Right ventricle myocardium inferior (tissue), 1 donor: ENCODE measurements at regions not wholly inside any gene's neighbourhood (a gene's known extent, or its start where the extent isn't known, plus 50 kb on each side); places are given as distances from the start of the nearest gene placed in this dataset.

Experiments
- ATAC-seq: fragments of 200-7000 bp; cut with Tn5 transposase; one replicate; pipeline ENCODE4 v1.9.1; 2020; ENCODE audit warnings: mild to moderate bottlenecking, moderate library complexity
- DNase-seq: peaks from one replicate; pipeline ENCODE4 v3.0.0; 2021; ENCODE audit errors: missing footprints
- intact Hi-C: fragments of 100-400 bp; cut with DNase I; formaldehyde crosslinking; loops from one replicate; pipeline ENCODE4 v1.11.0; 2022
- donor health status: DM: no; HTN: yes; CAD: no; lungs with severe emphysema.

DNA sequence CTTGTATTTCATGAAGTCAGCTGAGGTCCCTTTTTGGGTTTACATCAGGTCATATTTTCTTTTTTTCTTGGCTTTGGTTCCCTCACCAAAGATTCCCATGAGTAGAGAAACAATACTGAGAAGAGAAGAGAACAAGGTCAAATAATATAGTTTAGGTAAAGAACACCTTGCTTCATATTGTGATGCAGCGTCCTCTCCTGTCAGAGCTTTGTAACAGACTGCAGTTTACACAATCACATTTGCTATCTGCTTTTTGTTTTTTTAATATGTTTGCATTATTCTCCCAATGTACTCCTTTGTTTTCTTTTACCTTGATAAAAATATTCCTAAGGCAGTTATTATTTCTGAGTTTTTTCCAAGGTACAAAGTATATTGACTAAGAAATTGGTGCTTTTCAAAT, 283.2 kb downstream of the SHOX2 start:
- ATAC-seq: no peak
- intact Hi-C loops: no loop called here
- DNase-seq: no peak

DNA sequence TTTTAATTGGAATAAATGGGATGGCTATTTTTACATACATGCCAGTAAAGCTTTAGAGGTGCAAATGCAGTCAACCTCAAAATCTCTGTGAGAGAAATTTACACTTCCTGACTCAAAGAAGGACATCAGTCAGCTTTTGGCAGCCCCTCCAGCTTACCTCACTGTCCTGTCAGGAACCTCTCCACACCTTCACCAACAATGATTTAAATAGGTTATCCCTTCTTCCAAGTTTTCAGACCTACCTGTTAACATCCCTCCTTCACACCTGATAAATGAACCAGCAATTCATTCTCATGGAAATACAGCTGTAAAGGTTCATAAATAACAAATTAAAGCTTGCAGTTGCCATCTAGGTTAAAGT, 286.1 kb downstream of the SHOX2 start:
- DNase-seq (no peak), ATAC-seq (no peak)
- intact Hi-C loops: no loop called here

DNA sequence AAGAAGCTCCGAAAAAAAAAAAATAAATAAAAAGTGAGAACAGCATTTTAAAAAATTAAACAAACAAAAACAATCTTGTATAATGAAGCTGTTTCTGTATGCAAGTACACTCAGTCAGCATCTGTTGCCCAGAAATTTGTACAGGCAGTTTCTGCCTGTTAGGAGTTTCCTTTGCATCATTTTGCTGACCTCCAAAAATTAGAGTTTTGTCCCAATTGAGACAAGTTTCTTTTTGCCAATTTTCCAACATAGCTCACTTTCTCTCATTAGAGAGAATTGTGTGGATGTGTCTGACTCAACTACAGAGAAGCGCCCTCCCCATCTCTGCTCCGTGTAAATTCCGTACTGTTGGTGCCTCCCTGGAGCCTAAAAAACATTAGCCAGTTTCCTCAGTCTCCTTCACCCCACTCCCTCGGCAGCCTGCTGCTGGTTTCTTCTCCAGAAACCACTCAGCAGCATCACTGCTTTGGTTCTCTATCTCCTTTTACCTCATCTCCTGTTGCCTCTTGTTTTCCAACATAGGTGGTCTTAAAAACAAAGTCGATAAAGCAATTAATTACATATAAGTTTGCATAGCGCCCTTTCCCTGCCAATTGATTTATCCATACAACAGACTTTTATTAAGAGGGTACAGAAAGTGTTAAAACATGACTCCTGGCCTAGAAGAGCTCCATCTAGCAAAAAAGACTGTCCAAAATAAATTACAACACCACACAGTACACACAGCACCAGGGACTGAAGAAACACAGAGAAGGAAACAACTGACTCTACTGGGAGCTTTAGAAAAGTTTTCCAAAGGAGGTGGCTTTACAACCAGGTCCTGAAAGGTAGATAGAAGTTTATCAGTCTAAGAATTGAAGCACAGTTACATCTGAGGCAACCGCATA, 286.7 kb downstream of the SHOX2 start:
- ATAC-seq (peak; percentile 46), DNase-seq (no peak)
- intact Hi-C loops: no loop called here

DNA sequence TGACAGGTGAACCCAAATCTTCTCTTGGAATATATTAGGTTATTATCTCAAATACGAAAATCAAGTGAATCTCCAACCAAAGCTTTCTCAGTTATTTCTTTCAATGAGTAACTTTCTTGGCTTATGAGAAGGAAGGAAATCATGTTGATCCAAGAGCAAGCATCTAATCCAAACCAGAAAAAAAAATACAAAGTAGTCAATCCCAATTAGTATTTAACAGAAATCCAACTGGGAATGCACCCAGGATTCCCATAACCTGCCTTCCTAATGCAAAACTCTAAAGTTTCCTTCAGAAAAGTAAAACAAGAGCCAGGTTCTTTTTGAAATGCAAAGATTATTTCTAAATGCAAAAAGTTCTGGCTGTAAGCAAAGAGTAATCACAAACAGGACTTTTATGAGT, 289.3 kb downstream of the SHOX2 start:
- intact Hi-C loops: no loop called here
- no peak for ATAC-seq

GRCh38 chr3:157816296-157816695, 289.9 kb downstream of the SHOX2 start:
- intact Hi-C loops: no loop called here
- ATAC-seq (no peak), DNase-seq (no peak)

More for the DNA sequence above, 289.3 kb downstream of the SHOX2 start:
- no peak for DNase-seq

- intact Hi-C loops: no loop called here
- ATAC-seq (no peak), DNase-seq (no peak)
These were observed 290.5 kb downstream of the SHOX2 start for GRCh38 chr3:157815739-157816138.

GRCh38 chr3:157810924-157811718, 295.1 kb downstream of the SHOX2 start:
- no peak for ATAC-seq
- intact Hi-C loops: no loop called here
- no peak for DNase-seq

DNA sequence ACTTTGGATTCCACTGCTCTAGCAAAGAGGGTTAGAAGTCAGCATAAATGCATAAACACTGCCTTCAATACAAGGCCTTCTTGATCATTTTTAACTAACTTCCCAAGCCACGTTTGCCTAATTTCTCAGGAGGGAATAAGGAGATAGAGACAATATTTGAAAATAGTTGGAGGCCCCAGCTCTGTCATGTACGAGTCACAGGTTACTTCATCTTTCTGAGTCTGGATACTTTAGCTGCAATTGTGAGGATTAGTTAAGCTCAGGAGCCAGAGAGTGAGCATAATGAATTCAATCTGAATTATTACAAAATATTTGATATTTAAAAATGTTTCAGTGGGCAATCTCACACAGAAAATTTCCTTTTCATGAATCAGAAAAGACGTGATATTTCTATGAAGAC, 298.9 kb downstream of the SHOX2 start:
- DNase-seq (no peak), ATAC-seq (no peak)
- intact Hi-C loops: no loop called here

DNA sequence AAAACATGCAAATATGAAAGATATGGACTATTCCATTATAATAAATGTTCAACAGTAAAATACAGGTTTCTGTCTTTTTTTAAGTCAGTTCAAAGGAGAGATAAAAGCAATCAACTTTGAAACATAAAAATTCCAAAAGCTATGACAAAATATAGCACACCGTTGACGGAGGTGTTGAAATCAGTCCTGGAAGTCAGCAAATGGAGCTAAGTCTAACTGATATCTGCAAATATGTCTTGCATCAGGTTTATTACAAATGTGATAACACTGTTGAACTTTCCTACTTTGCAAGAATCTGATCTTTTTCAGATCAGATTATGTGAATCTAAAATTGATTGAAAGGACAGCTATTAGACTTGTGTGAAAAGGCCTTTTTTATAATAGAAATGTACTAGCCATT, 300.7 kb downstream of the SHOX2 start:
- DNase-seq (no peak), ATAC-seq (no peak)
- intact Hi-C loops: no loop called here

GRCh38 chr3:157794771-157795170, 291.6 kb upstream of the VEPH1 start:
- DNase-seq (no peak), ATAC-seq (no peak)
- intact Hi-C loops: no loop called here

DNA sequence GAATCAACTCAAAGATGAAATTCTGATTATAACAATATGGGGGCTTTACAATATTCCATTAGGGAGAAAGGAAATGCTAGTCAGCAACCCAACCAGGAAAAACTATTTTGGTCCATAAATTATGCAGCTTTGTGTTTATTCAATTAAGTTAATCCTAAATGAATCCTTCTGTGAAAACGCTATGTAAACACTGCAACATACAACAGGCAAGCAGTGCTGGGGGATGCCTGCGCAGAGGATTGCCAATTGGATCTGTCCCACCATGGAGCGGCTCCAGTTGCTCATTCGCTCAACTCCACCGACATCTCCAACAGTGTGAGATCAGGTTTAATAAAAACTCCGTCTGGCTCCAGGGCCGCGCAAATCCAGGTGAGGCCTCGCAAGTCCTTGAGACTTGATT, 290.5 kb upstream of the VEPH1 start:
- ATAC-seq: no peak
- no peak for DNase-seq
- intact Hi-C loops: no loop called here

DNA sequence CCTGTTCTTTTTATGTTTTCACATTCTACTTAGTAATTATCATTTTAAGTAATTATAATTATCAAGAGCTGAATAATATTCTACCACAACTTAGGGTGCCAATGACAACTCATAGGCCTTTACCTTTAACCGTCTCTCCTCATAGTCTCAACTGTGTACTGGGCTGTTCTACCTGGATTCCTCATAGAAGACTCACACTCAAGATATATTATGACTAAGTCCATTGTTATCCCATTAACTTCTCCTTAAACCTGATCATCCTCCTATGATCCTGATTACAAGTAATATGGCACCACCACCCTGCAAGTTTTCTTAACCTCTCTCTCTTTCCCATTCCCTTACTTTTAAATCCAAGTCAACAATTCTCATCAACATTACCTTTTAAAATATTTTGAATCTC, 285.9 kb upstream of the VEPH1 start:
- ATAC-seq (no peak), DNase-seq (no peak)
- intact Hi-C loops: no loop called here

- no peak for ATAC-seq
- DNase-seq: no peak
- intact Hi-C loops: no loop called here
These were observed 283.4 kb upstream of the VEPH1 start for GRCh38 chr3:157786618-157787017.

DNA sequence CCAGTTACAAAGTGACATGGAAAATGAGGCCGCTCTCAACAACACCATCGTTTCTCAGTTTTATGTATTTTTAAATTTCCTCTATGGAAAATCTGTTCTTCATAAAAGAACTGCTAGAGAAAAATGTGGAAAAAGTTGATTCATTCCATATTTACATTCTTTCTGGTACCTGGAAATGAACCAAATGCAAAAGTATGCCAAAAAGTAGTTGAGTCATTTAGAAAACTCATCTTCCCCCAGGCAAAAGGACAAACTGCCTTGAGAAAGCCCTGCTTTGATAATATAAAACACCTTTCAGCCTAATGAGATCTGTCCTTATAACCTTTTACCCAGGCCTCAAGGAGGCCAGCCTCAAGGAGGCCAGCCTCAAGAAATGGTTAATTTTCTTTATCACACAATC, 283.0 kb upstream of the VEPH1 start:
- no peak for ATAC-seq
- DNase-seq: no peak
- intact Hi-C loops: no loop called here

- ATAC-seq: no peak
- no peak for DNase-seq
- intact Hi-C loops: no loop called here
These were observed 282.0 kb upstream of the VEPH1 start for GRCh38 chr3:157785102-157785826.

DNA sequence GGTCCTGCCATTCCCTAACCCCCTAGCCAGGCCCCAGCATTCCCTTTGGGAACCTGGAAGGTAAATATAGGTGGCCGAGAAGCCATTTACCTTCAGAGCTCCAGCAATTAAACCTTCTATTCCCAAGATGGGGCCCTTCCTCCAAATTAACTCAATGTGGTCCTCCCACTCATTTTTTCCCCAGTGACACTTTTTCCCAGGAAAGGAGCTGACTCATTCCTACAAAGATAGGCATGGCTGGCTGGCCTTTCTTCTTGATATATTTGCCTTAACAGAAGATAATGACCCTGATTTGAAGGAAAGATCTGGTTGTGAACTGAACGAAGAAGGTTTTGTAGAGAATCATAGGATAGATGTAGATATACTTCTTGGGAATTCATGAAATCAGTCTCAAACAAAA, 279.0 kb upstream of the VEPH1 start:
- DNase-seq: no peak
- intact Hi-C loops: no loop called here
- no peak for ATAC-seq

- ATAC-seq (no peak), DNase-seq (no peak)
- intact Hi-C loops: no loop called here
These were observed 273.6 kb upstream of the VEPH1 start for GRCh38 chr3:157776861-157777260.

GRCh38 chr3:157775446-157775845, 272.2 kb upstream of the VEPH1 start:
- DNase-seq: no peak
- no peak for ATAC-seq
- intact Hi-C loops: no loop called here

DNA sequence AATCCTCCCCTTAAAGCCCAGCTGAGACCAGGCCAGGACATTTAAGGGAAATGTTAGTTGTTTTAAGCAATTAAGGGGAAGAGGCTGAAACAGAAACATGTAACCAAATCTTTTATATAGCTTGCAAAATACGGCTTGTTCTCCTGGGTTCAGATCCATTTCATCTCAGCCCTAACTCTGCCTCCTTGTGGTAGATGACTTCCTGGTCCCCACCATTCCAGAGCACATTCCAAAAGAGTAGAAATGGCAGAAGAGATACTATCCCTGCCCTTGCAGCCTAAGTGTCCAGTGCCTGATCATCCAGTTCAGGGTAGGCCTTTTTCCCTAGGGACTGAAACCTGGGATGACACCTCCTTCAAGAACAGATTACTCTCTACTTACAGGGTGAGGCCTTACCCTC, 266.2 kb upstream of the VEPH1 start:
- DNase-seq: no peak
- no peak for ATAC-seq
- intact Hi-C loops: no loop called here

DNA sequence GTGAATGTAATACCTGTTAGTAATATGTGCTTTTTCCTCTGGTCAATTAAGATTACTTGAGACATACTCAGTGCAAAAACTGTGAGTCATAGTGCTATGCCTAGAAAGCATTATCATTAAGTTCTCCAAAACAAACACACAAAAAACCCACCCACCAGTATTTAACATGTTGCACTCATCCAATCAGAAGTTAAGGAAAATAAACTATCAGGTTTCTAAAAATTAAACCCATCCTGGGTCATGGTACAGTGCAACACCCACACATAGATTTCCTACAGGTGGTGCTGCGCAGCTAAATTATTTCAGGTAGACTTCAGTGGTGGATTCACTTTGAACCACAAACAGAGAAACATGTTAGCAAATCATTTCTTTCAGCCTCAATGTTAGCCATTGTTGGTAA, 264.4 kb upstream of the VEPH1 start:
- intact Hi-C loops: no loop called here

More for the DNA sequence above, 264.4 kb upstream of the VEPH1 start:
- DNase-seq (no peak), ATAC-seq (no peak)
